ENCODE measurements at regions not wholly inside any gene's neighbourhood (a gene's known extent, or its start where the extent isn't known, plus 50 kb on each side); places are given as distances from the start of the nearest gene placed in this dataset.

DNA sequence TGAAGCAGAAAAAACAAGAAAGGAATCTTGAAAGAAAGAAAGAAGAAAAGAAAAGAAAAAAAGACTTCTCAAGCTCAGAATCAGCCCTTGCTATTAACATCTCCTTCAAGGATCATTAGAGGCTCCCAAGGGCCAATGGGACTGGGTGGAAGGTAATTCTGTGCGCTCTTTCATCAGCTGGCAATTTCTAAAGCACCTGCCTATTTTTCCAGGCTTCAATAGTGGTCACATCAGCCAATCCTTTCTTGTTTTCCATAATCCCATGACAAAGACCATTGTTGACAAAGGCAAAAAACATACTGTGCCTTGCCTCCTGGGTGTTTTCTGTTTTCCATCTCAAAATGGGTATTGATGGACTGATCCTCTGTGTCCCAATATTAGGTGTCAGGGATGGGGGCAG, 88.2 kb upstream of the TSC22D1 start:
- Histone ChIP-seq H3K27me3 (ENCODE audit: control insufficient read depth in 1 of 2, insufficient read depth in 2 of 2, low read length in 2 of 2) (peaks cover 0 to 3% of the 10 kb centered on the region in 2 experiments), H3K4me3 (ENCODE audit: low read length) (no peak overlapping the region), H3K27ac (ENCODE audit: low read depth in 1 of 2, low read length in 2 of 2) (no peak overlapping the region), H3K36me3 (ENCODE audit: insufficient read depth, low read length) (no peaks in the 10 kb centered on the region), H3K4me1 (ENCODE audit: insufficient read depth, low read length) (no peaks in the 10 kb centered on the region), H3K9me3 (ENCODE audit: control insufficient read depth in 1 of 2, insufficient read depth in 1 of 2, low read length in 2 of 2) (no peaks in the 10 kb centered on the region)
- DNase-seq (no peak), ATAC-seq (ENCODE audit: poor library complexity) (no peak)
- no peak for TF ChIP-seq CTCF (IDR thresholded peaks at IDR 0.05)
- Mint-ChIP-seq H3K27me3 (peaks cover 9% of the 10 kb centered on the region), H3K36me3 (ENCODE audit: low read depth) (no peaks in the 10 kb centered on the region), H3K9me3 (no peaks in the 10 kb centered on the region), H3K4me1 (ENCODE audit: low read depth) (no peaks in the 10 kb centered on the region), H3K4me3 (no peak overlapping the region), H3K27ac (no peak overlapping the region)
- POLR2A ChIA-PET = no interaction called here
- intact Hi-C loops (cut with DNase I, micrococcal nuclease) = no loop called here
- CTCF ChIA-PET = no interaction called here

GRCh38 chr13:44662515-44662914, 86.4 kb upstream of the TSC22D1 start:
- ATAC-seq (ENCODE audit: poor library complexity) = no peak
- Mint-ChIP-seq H3K27me3 (peaks cover 9% of the 10 kb centered on the region), H3K4me3 (no peak overlapping the region), H3K9me3 (no peaks in the 10 kb centered on the region), H3K27ac (no peak overlapping the region), H3K36me3 (ENCODE audit: low read depth) (no peaks in the 10 kb centered on the region), H3K4me1 (ENCODE audit: low read depth) (no peaks in the 10 kb centered on the region)
- Histone ChIP-seq H3K4me1 (ENCODE audit: insufficient read depth, low read length) (no peaks in the 10 kb centered on the region), H3K36me3 (ENCODE audit: insufficient read depth, low read length) (no peaks in the 10 kb centered on the region), H3K9me3 (ENCODE audit: control insufficient read depth in 1 of 2, insufficient read depth in 1 of 2, low read length in 2 of 2) (no peaks in the 10 kb centered on the region), H3K4me3 (ENCODE audit: low read length) (no peak overlapping the region), H3K27ac (ENCODE audit: low read depth in 1 of 2, low read length in 2 of 2) (no peak overlapping the region), H3K27me3 (ENCODE audit: control insufficient read depth in 1 of 2, insufficient read depth in 2 of 2, low read length in 2 of 2) (peaks cover 0 to 3% of the 10 kb centered on the region in 2 experiments)
- no peak for DNase-seq
- POLR2A ChIA-PET = no interaction called here
- no peak for TF ChIP-seq CTCF (IDR thresholded peaks at IDR 0.05)
- CTCF ChIA-PET = no interaction called here
- intact Hi-C loops (cut with DNase I, micrococcal nuclease) = no loop called here

DNA sequence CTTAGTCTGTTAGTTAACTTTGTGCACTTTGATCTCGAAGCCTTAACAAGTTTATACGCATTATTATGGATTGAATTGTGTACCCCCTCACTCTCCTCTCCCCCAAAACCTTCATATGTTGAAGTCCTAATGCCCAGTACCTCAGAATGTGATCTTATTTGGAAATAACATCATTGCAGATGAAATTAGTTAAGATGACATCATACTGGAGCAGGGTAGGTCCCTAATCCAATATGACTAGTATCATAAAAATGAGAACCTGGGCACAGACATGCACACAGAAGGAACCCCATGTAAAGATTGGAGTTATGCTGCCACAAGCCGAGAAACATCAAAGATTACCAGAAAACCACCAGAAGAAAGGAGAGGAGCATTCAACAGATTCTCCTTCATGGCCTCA, 85.8 kb upstream of the TSC22D1 start:
- Histone ChIP-seq H3K27ac (ENCODE audit: low read depth in 1 of 2, low read length in 2 of 2) (no peak overlapping the region), H3K27me3 (ENCODE audit: control insufficient read depth in 1 of 2, insufficient read depth in 2 of 2, low read length in 2 of 2) (peaks cover 0 to 3% of the 10 kb centered on the region in 2 experiments), H3K9me3 (ENCODE audit: control insufficient read depth in 1 of 2, insufficient read depth in 1 of 2, low read length in 2 of 2) (no peaks in the 10 kb centered on the region), H3K4me3 (ENCODE audit: low read length) (no peak overlapping the region), H3K4me1 (ENCODE audit: insufficient read depth, low read length) (no peaks in the 10 kb centered on the region), H3K36me3 (ENCODE audit: insufficient read depth, low read length) (no peaks in the 10 kb centered on the region)
- ATAC-seq (ENCODE audit: poor library complexity) (no peak), DNase-seq (no peak)
- Mint-ChIP-seq H3K27me3 (peaks cover 9% of the 10 kb centered on the region), H3K4me3 (no peak overlapping the region), H3K27ac (no peak overlapping the region), H3K9me3 (no peaks in the 10 kb centered on the region), H3K4me1 (ENCODE audit: low read depth) (no peaks in the 10 kb centered on the region), H3K36me3 (ENCODE audit: low read depth) (no peaks in the 10 kb centered on the region)
- TF ChIP-seq CTCF (IDR thresholded peaks at IDR 0.05) = no peak
- CTCF ChIA-PET = no interaction called here
- POLR2A ChIA-PET = no interaction called here
- intact Hi-C loops (cut with DNase I, micrococcal nuclease) = no loop called here

All from CD4-positive, alpha-beta T cell (primary cell).